ENCODE measurements at regions not wholly inside any gene's neighbourhood (a gene's known extent, or its start where the extent isn't known, plus 50 kb on each side); places are given as distances from the start of the nearest gene placed in this dataset.

DNA sequence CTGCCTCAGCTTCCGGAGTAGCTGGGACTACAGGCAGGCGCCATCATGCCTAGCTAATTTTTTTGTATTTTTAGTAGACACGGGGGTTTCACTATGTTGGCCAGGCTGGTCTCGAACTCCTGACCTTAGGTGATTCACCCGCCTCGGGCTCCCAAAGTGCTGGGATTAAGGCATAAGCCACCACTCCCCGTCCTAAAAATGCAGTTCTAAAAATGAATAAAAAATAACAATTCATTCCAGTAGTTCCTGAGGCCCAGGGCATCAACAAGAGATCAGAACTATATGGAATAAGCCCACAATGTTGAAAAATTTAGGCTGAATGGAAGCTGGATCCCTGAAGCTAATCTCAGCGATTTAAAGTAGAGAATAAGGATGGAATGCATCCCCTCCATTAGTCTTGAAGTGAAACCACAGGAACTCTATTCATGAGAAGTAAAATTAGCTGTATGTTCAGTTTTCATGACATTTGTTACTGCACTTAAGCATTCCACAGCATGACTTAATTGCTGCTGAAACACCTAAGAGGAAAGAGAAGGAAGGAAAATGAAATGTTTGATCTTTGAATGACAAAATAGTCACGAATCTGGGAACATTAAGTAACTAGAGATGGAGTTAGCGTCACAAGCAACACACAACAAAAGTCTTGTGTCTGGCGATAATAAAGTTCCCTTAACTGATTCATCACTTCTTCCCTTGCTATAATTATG, 80.4 kb upstream of the RIPOR2 start:
- Histone ChIP-seq H2AFZ (ENCODE audit: low read length) (no peak overlapping the region), H3K36me3 (replicated peaks in 1 of 2; ENCODE audit: control insufficient read depth in 2 of 2, insufficient read depth in 2 of 2, low read length in 2 of 2) (no peaks in the 10 kb centered on the region), H3K4me2 (ENCODE audit: insufficient read depth, low read length, poor library complexity, severe bottlenecking) (no peak overlapping the region), H2AK5ac (ENCODE audit: low read depth, low read length) (no peak overlapping the region), H2BK5ac (ENCODE audit: low read length) (no peak overlapping the region), H4K91ac (ENCODE audit: low read depth, low read length, poor library complexity) (no peak overlapping the region), H3K79me1 (ENCODE audit: low read depth, low read length) (no peaks in the 10 kb centered on the region), H3K9ac (ENCODE audit: low read depth, low read length, poor library complexity) (no peak overlapping the region), H3K4me3 (ENCODE audit: low read length in 2 of 2) (no peak overlapping the region), H3K9me3 (replicated peaks in 1 of 2; ENCODE audit: control insufficient read depth in 2 of 2, insufficient read depth in 1 of 2, low read depth in 1 of 2, low read length in 2 of 2) (no peaks in the 10 kb centered on the region), H3K18ac (ENCODE audit: low read length) (no peak overlapping the region), H3K4ac (ENCODE audit: low read length) (no peak overlapping the region), H3K14ac (ENCODE audit: low read length) (no peak overlapping the region), H2BK15ac (ENCODE audit: low read length) (no peak overlapping the region), H2BK120ac (ENCODE audit: low read depth, low read length) (no peak overlapping the region), H2BK12ac (ENCODE audit: low read length) (no peak overlapping the region), H3K27ac (replicated peaks; ENCODE audit: low read length) (no peak overlapping the region), H3K4me1 (ENCODE audit: control insufficient read depth in 2 of 2, insufficient read depth in 1 of 2, low read depth in 1 of 2, low read length in 2 of 2) (peaks cover 3 to 15% of the 10 kb centered on the region in 2 donors), H3K27me3 (ENCODE audit: control insufficient read depth in 3 of 3, insufficient read depth in 3 of 3, low read depth in 1 of 3, low read length in 3 of 3) (no peaks in the 10 kb centered on the region), H3K23ac (ENCODE audit: low read depth, low read length, poor library complexity) (no peak overlapping the region), H4K8ac (ENCODE audit: low read depth, low read length) (no peak overlapping the region)
- WGBS, 2 donors (ENCODE audit: extremely low coverage in 2 of 2, insufficient read length in 2 of 2, insufficient replicate concordance in 1 of 2) = no CpG with 5 or more reads among the region's 11 CpGs
- no peak for DNase-seq (ENCODE audit: low spot score)

DNA sequence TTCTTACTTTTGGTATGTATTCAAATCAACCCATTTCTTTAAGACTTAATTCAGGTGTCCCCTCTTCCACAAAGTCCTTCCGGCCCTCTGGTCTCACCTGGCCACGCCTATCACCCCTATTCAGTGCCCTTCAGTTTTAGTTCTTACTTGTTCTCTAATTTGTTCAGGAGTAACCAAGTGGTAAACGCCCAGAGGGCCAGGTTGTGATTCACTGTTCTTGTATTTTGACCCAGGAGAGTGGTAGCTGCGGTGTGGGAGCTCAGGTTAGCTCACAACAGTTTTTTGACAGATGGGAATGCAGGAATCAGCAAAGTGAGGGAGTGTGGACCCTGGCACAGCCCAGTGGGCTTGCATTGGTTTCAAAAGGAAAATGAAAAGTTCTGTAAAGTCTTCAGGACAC, 81.7 kb upstream of the RIPOR2 start:
- no peak overlapping the region for H3K18ac ChIP-seq (ENCODE audit: low read length)

DNA sequence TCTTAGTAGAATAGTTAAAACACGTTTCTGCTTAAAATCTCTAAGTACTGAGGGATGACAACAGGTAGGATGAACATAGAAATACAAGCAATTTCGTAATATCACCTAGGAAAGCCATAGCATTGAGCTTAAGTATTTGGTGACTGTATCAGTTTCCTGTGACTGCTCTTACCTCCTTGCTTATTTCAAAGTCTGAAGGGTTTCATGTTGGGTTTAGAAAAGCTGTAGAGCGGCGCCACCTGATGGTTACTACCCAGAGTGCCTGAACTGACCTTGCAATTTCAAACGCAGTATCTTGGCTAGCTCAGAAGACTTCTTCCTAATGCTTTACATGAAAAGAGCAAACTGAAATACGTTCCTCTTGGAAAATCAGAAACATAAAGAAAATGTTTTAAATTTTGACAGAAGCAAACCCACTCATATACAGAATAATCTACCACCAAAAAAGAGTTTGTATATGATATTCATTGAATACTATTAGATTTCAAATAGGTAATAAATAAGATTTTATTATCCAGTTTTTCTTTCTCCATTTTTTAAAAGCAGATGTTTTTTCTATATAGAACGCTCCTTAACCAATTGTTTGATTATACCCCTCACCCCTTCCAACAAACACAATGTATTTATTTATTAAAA, 82.3 kb upstream of the RIPOR2 start:
- H2BK12ac ChIP-seq (ENCODE audit: low read length) = no peak overlapping the region
- no peaks in the 10 kb centered on the region for H3K36me3 ChIP-seq (replicated peaks in 1 of 2; ENCODE audit: control insufficient read depth in 2 of 2, insufficient read depth in 2 of 2, low read length in 2 of 2)
- no peak overlapping the region for H3K4ac ChIP-seq (ENCODE audit: low read length)
- H3K4me3 ChIP-seq (ENCODE audit: low read length in 2 of 2) = no peak overlapping the region
- H2BK15ac ChIP-seq (ENCODE audit: low read length) = no peak overlapping the region
- H3K23ac ChIP-seq (ENCODE audit: low read depth, low read length, poor library complexity) = no peak overlapping the region
- no peak overlapping the region for H2BK120ac ChIP-seq (ENCODE audit: low read depth, low read length)
- no peaks in the 10 kb centered on the region for H3K27me3 ChIP-seq (ENCODE audit: control insufficient read depth in 3 of 3, insufficient read depth in 3 of 3, low read depth in 1 of 3, low read length in 3 of 3)
- H3K27ac ChIP-seq (replicated peaks; ENCODE audit: low read length) = no peak overlapping the region
- H3K4me1 ChIP-seq (ENCODE audit: control insufficient read depth in 2 of 2, insufficient read depth in 1 of 2, low read depth in 1 of 2, low read length in 2 of 2) = peaks cover 3 to 15% of the 10 kb centered on the region in 2 donors
- no peak overlapping the region for H4K91ac ChIP-seq (ENCODE audit: low read depth, low read length, poor library complexity)
- peak; percentile 48 for DNase-seq (ENCODE audit: low spot score)
- no CpG with 5 or more reads among the region's 7 CpGs for WGBS, 2 donors (ENCODE audit: extremely low coverage in 2 of 2, insufficient read length in 2 of 2, insufficient replicate concordance in 1 of 2)
- H3K9ac ChIP-seq (ENCODE audit: low read depth, low read length, poor library complexity) = no peak overlapping the region
- H3K4me2 ChIP-seq (ENCODE audit: insufficient read depth, low read length, poor library complexity, severe bottlenecking) = no peak overlapping the region
- H3K79me1 ChIP-seq (ENCODE audit: low read depth, low read length) = no peaks in the 10 kb centered on the region
- no peak overlapping the region for H3K14ac ChIP-seq (ENCODE audit: low read length)
- no peaks in the 10 kb centered on the region for H3K9me3 ChIP-seq (replicated peaks in 1 of 2; ENCODE audit: control insufficient read depth in 2 of 2, insufficient read depth in 1 of 2, low read depth in 1 of 2, low read length in 2 of 2)
- H4K8ac ChIP-seq (ENCODE audit: low read depth, low read length) = no peak overlapping the region
- no peak overlapping the region for H2AK5ac ChIP-seq (ENCODE audit: low read depth, low read length)
- H2BK5ac ChIP-seq (ENCODE audit: low read length) = no peak overlapping the region
- H2AFZ ChIP-seq (ENCODE audit: low read length) = no peak overlapping the region
- no peak overlapping the region for H3K18ac ChIP-seq (ENCODE audit: low read length)

More for the DNA sequence above, 81.7 kb upstream of the RIPOR2 start:
- Histone ChIP-seq H3K23ac (ENCODE audit: low read depth, low read length, poor library complexity) (no peak overlapping the region), H3K4me1 (ENCODE audit: control insufficient read depth in 2 of 2, insufficient read depth in 1 of 2, low read depth in 1 of 2, low read length in 2 of 2) (peaks cover 3 to 15% of the 10 kb centered on the region in 2 donors), H2BK120ac (ENCODE audit: low read depth, low read length) (no peak overlapping the region), H3K14ac (ENCODE audit: low read length) (no peak overlapping the region), H3K4me2 (ENCODE audit: insufficient read depth, low read length, poor library complexity, severe bottlenecking) (no peak overlapping the region), H4K91ac (ENCODE audit: low read depth, low read length, poor library complexity) (no peak overlapping the region), H2BK5ac (ENCODE audit: low read length) (no peak overlapping the region), H3K27ac (replicated peaks; ENCODE audit: low read length) (no peak overlapping the region), H2AK5ac (ENCODE audit: low read depth, low read length) (no peak overlapping the region), H3K27me3 (ENCODE audit: control insufficient read depth in 3 of 3, insufficient read depth in 3 of 3, low read depth in 1 of 3, low read length in 3 of 3) (no peaks in the 10 kb centered on the region), H3K36me3 (replicated peaks in 1 of 2; ENCODE audit: control insufficient read depth in 2 of 2, insufficient read depth in 2 of 2, low read length in 2 of 2) (no peaks in the 10 kb centered on the region), H2AFZ (ENCODE audit: low read length) (no peak overlapping the region), H3K9ac (ENCODE audit: low read depth, low read length, poor library complexity) (no peak overlapping the region), H3K79me1 (ENCODE audit: low read depth, low read length) (no peaks in the 10 kb centered on the region), H3K4ac (ENCODE audit: low read length) (no peak overlapping the region), H2BK15ac (ENCODE audit: low read length) (no peak overlapping the region), H3K4me3 (ENCODE audit: low read length in 2 of 2) (no peak overlapping the region), H2BK12ac (ENCODE audit: low read length) (no peak overlapping the region), H3K9me3 (replicated peaks in 1 of 2; ENCODE audit: control insufficient read depth in 2 of 2, insufficient read depth in 1 of 2, low read depth in 1 of 2, low read length in 2 of 2) (no peaks in the 10 kb centered on the region), H4K8ac (ENCODE audit: low read depth, low read length) (no peak overlapping the region)
- DNase-seq (ENCODE audit: low spot score) = no peak
- no CpG with 5 or more reads among the region's 4 CpGs for whole genome bisulfite sequencing, 2 donors (ENCODE audit: extremely low coverage in 2 of 2, insufficient read length in 2 of 2, insufficient replicate concordance in 1 of 2)

DNA sequence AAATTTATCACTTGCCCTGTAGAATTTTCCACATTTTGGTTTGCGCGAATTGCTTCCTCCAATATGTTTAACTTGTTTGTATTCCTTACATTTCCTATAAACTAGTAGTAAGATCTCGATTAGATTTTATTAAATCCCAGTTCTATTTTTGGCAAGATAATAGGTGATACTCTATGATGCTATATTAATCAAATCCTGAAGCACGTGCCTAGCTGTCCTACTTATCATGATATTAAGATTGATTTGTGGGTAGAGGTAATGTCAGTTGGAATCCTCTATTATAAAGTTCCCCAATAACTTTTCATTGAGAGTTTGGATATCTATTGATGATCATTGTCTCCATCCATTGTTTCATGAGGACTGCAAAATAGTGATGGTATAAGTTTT, 82.8 kb upstream of the RIPOR2 start:
- no peak overlapping the region for H3K18ac ChIP-seq (ENCODE audit: low read length)
- H3K4me1 ChIP-seq (ENCODE audit: control insufficient read depth in 2 of 2, insufficient read depth in 1 of 2, low read depth in 1 of 2, low read length in 2 of 2) = peaks cover 3 to 15% of the 10 kb centered on the region in 2 donors
- no peak for DNase-seq (ENCODE audit: low spot score)
- H2BK12ac ChIP-seq (ENCODE audit: low read length) = no peak overlapping the region
- no peak overlapping the region for H3K14ac ChIP-seq (ENCODE audit: low read length)
- H4K91ac ChIP-seq (ENCODE audit: low read depth, low read length, poor library complexity) = no peak overlapping the region
- no peak overlapping the region for H3K27ac ChIP-seq (replicated peaks; ENCODE audit: low read length)
- no peak overlapping the region for H3K4ac ChIP-seq (ENCODE audit: low read length)
- no peak overlapping the region for H2BK15ac ChIP-seq (ENCODE audit: low read length)
- no peak overlapping the region for H2BK120ac ChIP-seq (ENCODE audit: low read depth, low read length)
- no peak overlapping the region for H3K4me2 ChIP-seq (ENCODE audit: insufficient read depth, low read length, poor library complexity, severe bottlenecking)
- no peak overlapping the region for H3K23ac ChIP-seq (ENCODE audit: low read depth, low read length, poor library complexity)
- no peak overlapping the region for H4K8ac ChIP-seq (ENCODE audit: low read depth, low read length)
- H3K79me1 ChIP-seq (ENCODE audit: low read depth, low read length) = no peaks in the 10 kb centered on the region
- whole genome bisulfite sequencing, 2 donors (ENCODE audit: extremely low coverage in 2 of 2, insufficient read length in 2 of 2, insufficient replicate concordance in 1 of 2) = no CpG with 5 or more reads among the region's 4 CpGs
- no peaks in the 10 kb centered on the region for H3K9me3 ChIP-seq (replicated peaks in 1 of 2; ENCODE audit: control insufficient read depth in 2 of 2, insufficient read depth in 1 of 2, low read depth in 1 of 2, low read length in 2 of 2)
- H2BK5ac ChIP-seq (ENCODE audit: low read length) = no peak overlapping the region
- H3K9ac ChIP-seq (ENCODE audit: low read depth, low read length, poor library complexity) = no peak overlapping the region
- no peak overlapping the region for H3K4me3 ChIP-seq (ENCODE audit: low read length in 2 of 2)
- peaks cover 0 to 2% of the 10 kb centered on the region in 2 donors for H3K36me3 ChIP-seq (replicated peaks in 1 of 2; ENCODE audit: control insufficient read depth in 2 of 2, insufficient read depth in 2 of 2, low read length in 2 of 2)
- no peaks in the 10 kb centered on the region for H3K27me3 ChIP-seq (ENCODE audit: control insufficient read depth in 3 of 3, insufficient read depth in 3 of 3, low read depth in 1 of 3, low read length in 3 of 3)
- H2AFZ ChIP-seq (ENCODE audit: low read length) = no peak overlapping the region
- H2AK5ac ChIP-seq (ENCODE audit: low read depth, low read length) = no peak overlapping the region
